VCaP (cell line): ENCODE measurements at regions not wholly inside any gene's neighbourhood (a gene's known extent, or its start where the extent isn't known, plus 50 kb on each side); places are given as distances from the start of the nearest gene placed in this dataset.

Experiments
- H3K27ac ChIP-seq: fragments of 450-650 bp; 2 replicates; pipeline ENCODE4 v1.5.1; 2017
- CTCF ChIP-seq: fragments of 450-650 bp; conservative IDR thresholded peaks from 2 replicates; pipeline ENCODE4 v1.5.1; 2017; ENCODE audit warnings: mild to moderate bottlenecking, moderate library complexity

- TF ChIP-seq CTCF: no peak
- H3K27ac ChIP-seq: no peak overlapping the region
These were observed 293.2 kb upstream of the FAR2 start for GRCh38 chr12:28855761-28856310.

- no peak overlapping the region for H3K27ac ChIP-seq
- no peak for TF ChIP-seq CTCF
These were observed 291.7 kb upstream of the FAR2 start for GRCh38 chr12:28857369-28857768.

- no peak for TF ChIP-seq CTCF
- no peak overlapping the region for H3K27ac ChIP-seq
These were observed 289.5 kb upstream of the FAR2 start for GRCh38 chr12:28859551-28859950.

GRCh38 chr12:28865776-28866175 lies 283.3 kb upstream of the FAR2 start:
- TF ChIP-seq CTCF: no peak
- H3K27ac ChIP-seq: no peak overlapping the region

GRCh38 chr12:28866296-28866695 lies 282.8 kb upstream of the FAR2 start:
- no peak overlapping the region for H3K27ac ChIP-seq
- TF ChIP-seq CTCF: no peak

GRCh38 chr12:28866715-28867503 lies 282.2 kb upstream of the FAR2 start:
- TF ChIP-seq CTCF: no peak

GRCh38 chr12:28868414-28868813 lies 280.7 kb upstream of the FAR2 start:
- no peak for TF ChIP-seq CTCF
- H3K27ac ChIP-seq: no peak overlapping the region

More at GRCh38 chr12:28866715-28867503, 282.2 kb upstream of the FAR2 start:
- H3K27ac ChIP-seq: no peak overlapping the region
